Liver (tissue), 8 donors: ENCODE measurements at regions not wholly inside any gene's neighbourhood (a gene's known extent, or its start where the extent isn't known, plus 50 kb on each side); places are given as distances from the start of the nearest gene placed in this dataset.

Source experiments
- DNase-seq: peaks from one replicate; pipeline ENCODE4 v3.0.0-alpha.2; 2017; ENCODE audit warnings: low spot score
- H3K27ac ChIP-seq, 2 donors: one replicate each; pipeline ENCODE4 v1.7.0; 2013; ENCODE audit warnings: inconsistent platforms in 2 of 2, low read length in 2 of 2, control low read depth in 1 of 2, low read depth in 1 of 2, mild to moderate bottlenecking in 1 of 2
- H3K27me3 ChIP-seq, 4 donors: one replicate each; pipeline versions ENCODE4 v1.6.1 to v1.7.0; 2013; ENCODE audit warnings: low read length in 3 of 4, inconsistent platforms in 1 of 4, mild to moderate bottlenecking in 1 of 4, moderate library complexity in 1 of 4; ENCODE audit not compliant: control insufficient read depth in 4 of 4, insufficient read depth in 4 of 4
- H3K36me3 ChIP-seq, 4 donors: one replicate each; pipeline versions ENCODE4 v1.6.1 to v1.7.0; 2013; ENCODE audit warnings: low read length in 3 of 4, mild to moderate bottlenecking in 3 of 4, low read depth in 1 of 4, moderate library complexity in 1 of 4; ENCODE audit not compliant: control insufficient read depth in 4 of 4, insufficient read depth in 3 of 4
- H3K4me1 ChIP-seq, 4 donors: one replicate each; pipeline versions ENCODE4 v1.6.1 to v1.7.0; 2013; ENCODE audit warnings: low read length in 3 of 4, mild to moderate bottlenecking in 3 of 4, moderate library complexity in 1 of 4; ENCODE audit not compliant: control insufficient read depth in 4 of 4, insufficient read depth in 4 of 4
- H3K4me3 ChIP-seq, 3 donors: one replicate each; pipeline versions ENCODE4 v1.6.1 to v1.7.0; 2013; ENCODE audit warnings: low read length in 3 of 3, control low read depth in 1 of 3, low read depth in 1 of 3, mild to moderate bottlenecking in 1 of 3
- H3K9ac ChIP-seq, 2 donors: one replicate each; pipeline ENCODE4 v1.7.0; 2013; ENCODE audit warnings: low read length in 2 of 2, mild to moderate bottlenecking in 2 of 2, moderate library complexity in 2 of 2, control low read depth in 1 of 2, low read depth in 1 of 2
- H3K9me3 ChIP-seq, 4 donors: one replicate each; pipeline versions ENCODE4 v1.6.1 to v1.7.0; 2013; ENCODE audit warnings: low read length in 3 of 4; ENCODE audit not compliant: control insufficient read depth in 4 of 4
- FOXA1 ChIP-seq: IDR thresholded peaks from 2 replicates; pipeline ENCODE4 v1.6.1; 2016; ENCODE audit warnings: antibody characterized with exemption
- FOXA2 ChIP-seq: IDR thresholded peaks from 2 replicates; pipeline ENCODE4 v1.6.1; 2016; ENCODE audit warnings: antibody characterized with exemption
- HNF4A ChIP-seq, 2 donors: conservative IDR thresholded peaks; 2 replicates each; pipeline ENCODE4 v1.6.1; 2016; ENCODE audit warnings: antibody characterized with exemption in 2 of 2, mild to moderate bottlenecking in 2 of 2
- HNF4G ChIP-seq: IDR thresholded peaks from 2 replicates; pipeline ENCODE4 v1.6.1; 2016; ENCODE audit warnings: antibody characterized with exemption
- RAD21 ChIP-seq, 2 donors: IDR thresholded peaks; 2 replicates each; pipeline ENCODE4 v1.6.1; 2016; ENCODE audit warnings: antibody characterized with exemption in 2 of 2, mild to moderate bottlenecking in 2 of 2
- RXRA ChIP-seq, 2 donors: IDR thresholded peaks; 2 replicates each; pipeline ENCODE4 v1.6.1; 2017 to 2018; ENCODE audit warnings: antibody characterized with exemption in 2 of 2, mild to moderate bottlenecking in 1 of 2
- SP1 ChIP-seq: IDR thresholded peaks from 2 replicates; pipeline ENCODE4 v1.6.1; 2018; ENCODE audit warnings: antibody characterized with exemption, mild to moderate bottlenecking
- YY1 ChIP-seq: IDR thresholded peaks from 2 replicates; pipeline ENCODE4 v1.6.1; 2016; ENCODE audit warnings: antibody characterized with exemption, mild to moderate bottlenecking
- WGBS: extraction: QIAGEN DNeasy Blood & Tissue Kit; methylation state at CpG from one replicate; pipeline ENCODE4 v1.1.7; 2013; 5-methylcytosine and 5-hydroxymethylcytosine counted together
- TF ChIP-seq, protein P1 (sequence below): IDR thresholded peaks from 2 replicates; pipeline ENCODE4 v1.6.1; 2016; ENCODE audit warnings: antibody characterized with exemption
- TF ChIP-seq, protein P2 (sequence below): IDR thresholded peaks from 2 replicates; pipeline ENCODE4 v1.6.1; 2016; ENCODE audit warnings: antibody characterized with exemption
- TF ChIP-seq, protein P3 (sequence below): fragments of 150-350 bp; IDR thresholded peaks from 2 replicates; pipeline ENCODE4 v1.5.1; 2017; ENCODE audit warnings: improper control_type of control experiment, low read depth, low read length; ENCODE audit not compliant: missing input control
- TF ChIP-seq, protein P4 (sequence below): IDR thresholded peaks from 2 replicates; pipeline ENCODE4 v1.6.1; 2016; ENCODE audit warnings: antibody characterized with exemption
- donor health status: healthy.
- donor health status: healthy.
- donor health status: healthy.
- donor health status: healthy.
- donor health status: healthy.

DNA sequence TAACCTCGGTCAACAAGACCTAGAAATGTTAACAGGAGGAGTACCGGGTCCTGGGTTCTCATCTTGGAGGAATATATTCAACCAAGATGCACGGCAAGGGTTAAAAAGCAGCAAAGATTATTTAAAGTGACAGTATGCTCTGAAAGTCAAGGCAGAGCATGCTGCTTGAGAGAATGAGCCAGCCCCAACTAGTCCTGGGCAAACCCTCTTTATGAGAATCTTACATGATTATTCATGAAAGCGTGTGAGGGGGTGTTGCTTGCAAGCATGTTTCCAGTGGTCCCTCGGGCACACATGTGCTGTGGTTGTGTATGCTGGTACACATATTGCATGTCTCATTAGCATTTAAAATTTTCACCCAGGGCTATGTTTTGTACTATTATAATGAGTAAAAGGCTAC lies 1445.6 kb downstream of the SI start:
- TF ChIP-seq YY1 (no peak), SP1 (no peak), HNF4A (conservative IDR thresholded peaks at IDR 0.05) (no peak)
- TF ChIP-seq, protein P1, sequence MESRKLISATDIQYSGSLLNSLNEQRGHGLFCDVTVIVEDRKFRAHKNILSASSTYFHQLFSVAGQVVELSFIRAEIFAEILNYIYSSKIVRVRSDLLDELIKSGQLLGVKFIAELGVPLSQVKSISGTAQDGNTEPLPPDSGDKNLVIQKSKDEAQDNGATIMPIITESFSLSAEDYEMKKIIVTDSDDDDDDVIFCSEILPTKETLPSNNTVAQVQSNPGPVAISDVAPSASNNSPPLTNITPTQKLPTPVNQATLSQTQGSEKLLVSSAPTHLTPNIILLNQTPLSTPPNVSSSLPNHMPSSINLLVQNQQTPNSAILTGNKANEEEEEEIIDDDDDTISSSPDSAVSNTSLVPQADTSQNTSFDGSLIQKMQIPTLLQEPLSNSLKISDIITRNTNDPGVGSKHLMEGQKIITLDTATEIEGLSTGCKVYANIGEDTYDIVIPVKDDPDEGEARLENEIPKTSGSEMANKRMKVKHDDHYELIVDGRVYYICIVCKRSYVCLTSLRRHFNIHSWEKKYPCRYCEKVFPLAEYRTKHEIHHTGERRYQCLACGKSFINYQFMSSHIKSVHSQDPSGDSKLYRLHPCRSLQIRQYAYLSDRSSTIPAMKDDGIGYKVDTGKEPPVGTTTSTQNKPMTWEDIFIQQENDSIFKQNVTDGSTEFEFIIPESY: no peak
- TF ChIP-seq, protein P2, sequence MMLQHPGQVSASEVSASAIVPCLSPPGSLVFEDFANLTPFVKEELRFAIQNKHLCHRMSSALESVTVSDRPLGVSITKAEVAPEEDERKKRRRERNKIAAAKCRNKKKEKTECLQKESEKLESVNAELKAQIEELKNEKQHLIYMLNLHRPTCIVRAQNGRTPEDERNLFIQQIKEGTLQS: no peak
- TF ChIP-seq, protein P3, sequence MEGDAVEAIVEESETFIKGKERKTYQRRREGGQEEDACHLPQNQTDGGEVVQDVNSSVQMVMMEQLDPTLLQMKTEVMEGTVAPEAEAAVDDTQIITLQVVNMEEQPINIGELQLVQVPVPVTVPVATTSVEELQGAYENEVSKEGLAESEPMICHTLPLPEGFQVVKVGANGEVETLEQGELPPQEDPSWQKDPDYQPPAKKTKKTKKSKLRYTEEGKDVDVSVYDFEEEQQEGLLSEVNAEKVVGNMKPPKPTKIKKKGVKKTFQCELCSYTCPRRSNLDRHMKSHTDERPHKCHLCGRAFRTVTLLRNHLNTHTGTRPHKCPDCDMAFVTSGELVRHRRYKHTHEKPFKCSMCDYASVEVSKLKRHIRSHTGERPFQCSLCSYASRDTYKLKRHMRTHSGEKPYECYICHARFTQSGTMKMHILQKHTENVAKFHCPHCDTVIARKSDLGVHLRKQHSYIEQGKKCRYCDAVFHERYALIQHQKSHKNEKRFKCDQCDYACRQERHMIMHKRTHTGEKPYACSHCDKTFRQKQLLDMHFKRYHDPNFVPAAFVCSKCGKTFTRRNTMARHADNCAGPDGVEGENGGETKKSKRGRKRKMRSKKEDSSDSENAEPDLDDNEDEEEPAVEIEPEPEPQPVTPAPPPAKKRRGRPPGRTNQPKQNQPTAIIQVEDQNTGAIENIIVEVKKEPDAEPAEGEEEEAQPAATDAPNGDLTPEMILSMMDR: no peak
- Histone ChIP-seq H3K9me3 (no peaks in the 10 kb centered on the region), H3K9ac (no peak overlapping the region), H3K27ac (no peak overlapping the region), H3K4me3 (no peak overlapping the region), H3K4me1 (no peaks in the 10 kb centered on the region), H3K27me3 (no peaks in the 10 kb centered on the region), H3K36me3 (no peaks in the 10 kb centered on the region)
- DNase-seq: no peak
- 56% methylated on average over 5 of the region's 5 CpGs for WGBS

DNA sequence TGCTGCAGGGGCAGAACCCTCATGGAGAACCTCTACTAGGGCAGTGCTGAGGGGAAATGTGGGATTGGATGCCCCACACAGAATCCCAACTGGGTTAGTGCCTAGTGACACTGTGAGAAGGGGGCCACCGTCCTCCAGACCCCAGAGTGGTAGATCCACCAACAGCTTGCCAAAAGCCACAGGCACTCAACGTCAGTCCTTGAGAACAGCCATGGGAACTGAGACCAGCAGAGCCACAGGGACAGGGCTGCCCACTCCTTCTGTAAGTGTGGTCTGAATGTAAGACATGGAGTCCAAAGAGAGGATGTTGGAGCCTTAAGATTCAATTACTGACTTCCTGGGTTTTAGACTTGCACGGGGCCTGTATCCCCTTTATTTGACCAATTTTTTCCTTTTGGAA lies 1451.5 kb downstream of the SI start:
- DNase-seq: no peak
- H3K27ac ChIP-seq: no peak overlapping the region
- H3K4me1 ChIP-seq: no peaks in the 10 kb centered on the region
- WGBS: 80% methylated on average over 3 of the region's 3 CpGs
- H3K27me3 ChIP-seq: no peaks in the 10 kb centered on the region
- no peak for TF ChIP-seq FOXA1
- TF ChIP-seq, protein P4, sequence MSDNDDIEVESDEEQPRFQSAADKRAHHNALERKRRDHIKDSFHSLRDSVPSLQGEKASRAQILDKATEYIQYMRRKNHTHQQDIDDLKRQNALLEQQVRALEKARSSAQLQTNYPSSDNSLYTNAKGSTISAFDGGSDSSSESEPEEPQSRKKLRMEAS: no peak
- TF ChIP-seq SP1: no peak
- no peak for TF ChIP-seq YY1
- TF ChIP-seq, protein P2: no peak
- TF ChIP-seq, protein P1: no peak
- no peak for TF ChIP-seq FOXA2
- TF ChIP-seq HNF4G: no peak
- TF ChIP-seq HNF4A (conservative IDR thresholded peaks at IDR 0.05): no peak
- no peaks in the 10 kb centered on the region for H3K36me3 ChIP-seq
- H3K4me3 ChIP-seq: no peak overlapping the region
- no peaks in the 10 kb centered on the region for H3K9me3 ChIP-seq
- H3K9ac ChIP-seq: no peak overlapping the region

DNA sequence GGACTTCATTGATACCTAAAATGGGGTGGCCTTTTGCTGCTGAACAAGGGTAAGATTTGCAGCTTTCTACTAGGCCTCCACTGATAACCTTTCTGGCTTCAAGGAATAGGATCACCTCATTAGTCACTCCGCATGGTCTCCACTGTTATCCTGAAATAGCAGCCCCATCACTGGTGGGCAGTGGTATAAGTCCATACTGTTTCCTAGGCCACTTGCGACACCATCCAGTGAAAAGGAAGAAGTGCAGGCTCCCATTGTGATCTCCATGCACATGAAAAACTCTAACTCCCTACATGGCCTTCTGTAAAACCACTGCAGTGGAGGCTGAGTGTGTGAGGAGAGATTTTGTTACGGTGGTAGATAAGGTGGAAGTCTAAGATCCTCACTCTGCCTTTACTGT lies 1455.9 kb downstream of the SI start:
- Histone ChIP-seq H3K9me3 (no peaks in the 10 kb centered on the region), H3K36me3 (no peaks in the 10 kb centered on the region), H3K4me3 (no peak overlapping the region), H3K4me1 (no peaks in the 10 kb centered on the region), H3K9ac (no peak overlapping the region), H3K27ac (no peak overlapping the region), H3K27me3 (no peaks in the 10 kb centered on the region)
- no peak for TF ChIP-seq RXRA (IDR thresholded peaks at IDR 0.05)
- TF ChIP-seq, protein P3: peak; percentile 22
- peak in 1 of 2 donors; percentile 19 for TF ChIP-seq RAD21 (IDR thresholded peaks at IDR 0.05)
- WGBS: 40% methylated on average over 3 of the region's 3 CpGs
- DNase-seq: no peak
